CD14-positive monocyte (primary cell): ENCODE measurements at regions not wholly inside any gene's neighbourhood (a gene's known extent, or its start where the extent isn't known, plus 50 kb on each side); places are given as distances from the start of the nearest gene placed in this dataset.

Experiments
- DNase-seq, 3 donors: peaks; one replicate each; pipeline ENCODE4 v3.0.0-alpha.2; 2011 to 2022
- H2AFZ ChIP-seq: 2 replicates; pipeline ENCODE4 v1.6.0; 2012; ENCODE audit warnings: mild to moderate bottlenecking, low read depth, low read length, inconsistent platforms; ENCODE audit not compliant: insufficient read depth, poor library complexity, severe bottlenecking
- H3K27ac ChIP-seq, 2 donors: 1 replicate in 1 of 2; 2 replicates in 1 of 2; pipeline ENCODE4 v1.5.1; 2012 to 2013; ENCODE audit warnings: low read length in 2 of 2, control low read depth in 1 of 2, inconsistent platforms in 1 of 2, low read depth in 1 of 2, mild to moderate bottlenecking in 1 of 2
- H3K27me3 ChIP-seq, 2 donors: one replicate each; pipeline versions ENCODE4 v1.6.0 to v1.6.1; 2011 to 2013; ENCODE audit warnings: low read length in 2 of 2; ENCODE audit not compliant: control insufficient read depth in 2 of 2, insufficient read depth in 2 of 2
- H3K36me3 ChIP-seq, 2 donors: replicated peaks in 1 of 2; 1 replicate in 1 of 2; 2 replicates in 1 of 2; pipeline versions ENCODE4 v1.5.1 to v1.6.1; 2012 to 2013; ENCODE audit warnings: low read length in 2 of 2, control low read depth in 1 of 2, inconsistent platforms in 1 of 2, mild to moderate bottlenecking in 1 of 2; ENCODE audit not compliant: insufficient read depth in 2 of 2, control insufficient read depth in 1 of 2
- H3K4me1 ChIP-seq, 2 donors: 1 replicate in 1 of 2; 2 replicates in 1 of 2; pipeline versions ENCODE4 v1.5.1 to v1.6.1; 2012 to 2013; ENCODE audit warnings: low read length in 2 of 2, control low read depth in 1 of 2, inconsistent platforms in 1 of 2, mild to moderate bottlenecking in 1 of 2, moderate library complexity in 1 of 2; ENCODE audit not compliant: insufficient read depth in 2 of 2, control insufficient read depth in 1 of 2
- H3K4me2 ChIP-seq: replicated peaks from 2 replicates; pipeline ENCODE3; 2012; ENCODE audit warnings: low read length, moderate library complexity, mild to moderate bottlenecking; ENCODE audit not compliant: poor library complexity, severe bottlenecking; ENCODE audit errors: extremely low read depth
- H3K4me3 ChIP-seq, 3 experiments: fragments of 200-600 bp in 1 of 3; sonication (generic) in 1 of 3; replicated peaks in 1 of 3; 1 replicate in 2 of 3; 2 replicates in 1 of 3; pipeline ENCODE4 v1.5.1; 2011 to 2013; ENCODE audit warnings: low read length in 3 of 3, mild to moderate bottlenecking in 3 of 3, control low read depth in 2 of 3, low read depth in 2 of 3, inconsistent platforms in 1 of 3, moderate library complexity in 1 of 3
- H3K79me2 ChIP-seq: 2 replicates; pipeline ENCODE4 v1.6.0; 2012; ENCODE audit warnings: mild to moderate bottlenecking, control low read depth, inconsistent platforms, low read length, moderate library complexity; ENCODE audit not compliant: insufficient read depth
- H3K9ac ChIP-seq: 2 replicates; pipeline ENCODE4 v1.6.0; 2017; ENCODE audit warnings: low read length, mild to moderate bottlenecking; ENCODE audit not compliant: insufficient read depth, poor library complexity, severe bottlenecking
- H3K9me3 ChIP-seq, 2 donors: replicated peaks in 1 of 2; 1 replicate in 1 of 2; 2 replicates in 1 of 2; pipeline versions ENCODE4 v1.5.1 to v1.6.1; 2012 to 2013; ENCODE audit warnings: low read length in 2 of 2, control low read depth in 1 of 2; ENCODE audit not compliant: control insufficient read depth in 1 of 2, insufficient read depth in 1 of 2
- H4K20me1 ChIP-seq: 2 replicates; pipeline ENCODE4 v1.6.0; 2012; ENCODE audit warnings: mild to moderate bottlenecking, low read length, control low read depth, moderate library complexity; ENCODE audit not compliant: insufficient read depth
- H3K27ac Mint-ChIP-seq, 7 donors: one replicate each; pipeline ENCODE4 v1.8.0; 2020; ENCODE audit warnings: mild to moderate bottlenecking in 7 of 7, mixed read lengths in 7 of 7, moderate library complexity in 6 of 7, inconsistent platforms in 2 of 7
- H3K27me3 Mint-ChIP-seq, 3 donors: one replicate each; pipeline ENCODE4 v1.8.0; 2021 to 2022; ENCODE audit warnings: low read depth in 3 of 3, mild to moderate bottlenecking in 3 of 3, mixed read lengths in 3 of 3, moderate library complexity in 3 of 3, inconsistent platforms in 1 of 3
- H3K36me3 Mint-ChIP-seq, 2 donors: one replicate each; pipeline ENCODE4 v1.8.0; 2020; ENCODE audit warnings: mixed read lengths in 2 of 2, inconsistent platforms in 1 of 2, mild to moderate bottlenecking in 1 of 2
- H3K4me1 Mint-ChIP-seq: one replicate; pipeline ENCODE4 v1.8.0; 2020; ENCODE audit warnings: mild to moderate bottlenecking, mixed read lengths
- H3K4me3 Mint-ChIP-seq, 2 donors: one replicate each; pipeline ENCODE4 v1.8.0; 2020; ENCODE audit warnings: mild to moderate bottlenecking in 2 of 2, mixed read lengths in 2 of 2, moderate library complexity in 1 of 2
- H3K9me3 Mint-ChIP-seq, 7 donors: one replicate each; pipeline ENCODE4 v1.8.0; 2020 to 2022; ENCODE audit warnings: mixed read lengths in 7 of 7, mild to moderate bottlenecking in 6 of 7, moderate library complexity in 6 of 7, inconsistent platforms in 2 of 7
- CTCF ChIP-seq: fragments of 200-600 bp; IDR thresholded peaks from one replicate; pipeline ENCODE4 v1.8.0; 2022; ENCODE audit warnings: antibody characterized with exemption, mild to moderate bottlenecking
- WGBS: methylation state at CpG from one replicate; pipeline ENCODE4 v1.1.5; 2013; ENCODE audit warnings: missing lambda C conversion rate; ENCODE audit not compliant: insufficient coverage; 5-methylcytosine and 5-hydroxymethylcytosine counted together
- intact Hi-C, 2 donors: fragments of 100-400 bp; cut with micrococcal nuclease; formaldehyde crosslinking; loops; one replicate each; pipeline versions ENCODE4 v1.15.0 to v1.15.1; 2023

- H3K27me3 ChIP-seq, result no peaks in the 10 kb centered on the region
- H3K27ac Mint-ChIP-seq, result no peak overlapping the region
- no peak for TF ChIP-seq CTCF
- no peaks in the 10 kb centered on the region for H3K4me1 ChIP-seq
- H3K36me3 Mint-ChIP-seq, result no peaks in the 10 kb centered on the region
- WGBS, result 85% methylated on average over 4 of the region's 4 CpGs
- no peaks in the 10 kb centered on the region for H3K36me3 ChIP-seq
- DNase-seq, result no peak
- no peak overlapping the region for H3K4me2 ChIP-seq
- no peak overlapping the region for H3K4me3 ChIP-seq
- H4K20me1 ChIP-seq, result no peaks in the 10 kb centered on the region
- H3K4me1 Mint-ChIP-seq, result no peaks in the 10 kb centered on the region
- no peak overlapping the region for H3K9ac ChIP-seq
- H3K9me3 ChIP-seq, result no peaks in the 10 kb centered on the region
- H3K27me3 Mint-ChIP-seq, result peaks cover 0 to 2% (median 2%) of the 10 kb centered on the region in 3 donors
- no peak overlapping the region for H3K27ac ChIP-seq
- H3K79me2 ChIP-seq, result no peaks in the 10 kb centered on the region
- H3K4me3 Mint-ChIP-seq, result no peak overlapping the region
- intact Hi-C loops, result no loop called here
- H2AFZ ChIP-seq, result no peak overlapping the region
- H3K9me3 Mint-ChIP-seq, result peaks cover 0 to 2% (median 0%) of the 10 kb centered on the region in 7 donors
Measured at GRCh38 chr11:29482510-29482909, 534.3 kb downstream of the KCNA4 start.

GRCh38 chr11:29481738-29482137 lies 535.1 kb downstream of the KCNA4 start:
- TF ChIP-seq CTCF, result no peak
- H3K4me2 ChIP-seq, result no peak overlapping the region
- Mint-ChIP-seq H3K27ac (no peak overlapping the region), H3K4me1 (no peaks in the 10 kb centered on the region), H3K27me3 (peaks cover 0 to 2% (median 2%) of the 10 kb centered on the region in 3 donors), H3K4me3 (no peak overlapping the region), H3K9me3 (peaks cover 0 to 4% (median 0%) of the 10 kb centered on the region in 7 donors), H3K36me3 (no peaks in the 10 kb centered on the region)
- intact Hi-C loops, result no loop called here
- DNase-seq, result no peak
- H2AFZ ChIP-seq, result no peak overlapping the region
- no peaks in the 10 kb centered on the region for H3K27me3 ChIP-seq
- WGBS, result no CpG with 5 or more reads among the region's 2 CpGs
- H3K36me3 ChIP-seq, result no peaks in the 10 kb centered on the region
- H4K20me1 ChIP-seq, result no peaks in the 10 kb centered on the region
- H3K4me3 ChIP-seq, result no peak overlapping the region
- H3K9ac ChIP-seq, result no peak overlapping the region
- H3K4me1 ChIP-seq, result no peaks in the 10 kb centered on the region
- H3K79me2 ChIP-seq, result no peaks in the 10 kb centered on the region
- H3K27ac ChIP-seq, result no peak overlapping the region
- no peaks in the 10 kb centered on the region for H3K9me3 ChIP-seq
